Left renal cortex interstitium (tissue), 4 donors: ENCODE measurements at regions not wholly inside any gene's neighbourhood (a gene's known extent, or its start where the extent isn't known, plus 50 kb on each side); places are given as distances from the start of the nearest gene placed in this dataset.
"Not testable (repeated sequence)": the region's sequence is repeated elsewhere in the genome, so short reads cannot be mapped to it uniquely, and the experiment has no call there.

Source experiments
- DNase-seq, 4 donors: peaks; one replicate each; pipeline ENCODE4 v3.0.0-alpha.2; 2013; ENCODE audit warnings: low read depth in 4 of 4, low spot score in 2 of 4, missing footprints in 1 of 4

DNA sequence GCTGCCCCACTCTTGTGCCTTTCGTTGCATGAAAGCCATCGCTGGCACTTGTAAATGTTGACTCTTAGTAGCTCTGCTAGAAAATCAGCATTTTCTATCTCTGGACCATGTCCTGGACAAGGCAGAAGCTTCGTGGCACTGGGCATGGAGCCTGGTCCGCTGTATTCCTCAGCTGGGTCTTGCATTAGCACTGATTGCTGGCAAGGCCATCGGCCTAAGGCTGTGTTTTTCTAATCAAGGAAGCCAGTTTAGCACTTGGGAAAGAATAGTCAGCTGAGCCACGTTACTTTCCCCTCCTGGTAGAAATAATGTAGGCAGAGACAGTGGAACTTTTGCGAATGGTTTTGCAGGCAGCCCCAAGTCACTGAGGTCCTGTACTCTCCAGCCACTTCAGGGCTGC lies 180.2 kb upstream of the EOLA2 start:
- no peak for DNase-seq

DNA sequence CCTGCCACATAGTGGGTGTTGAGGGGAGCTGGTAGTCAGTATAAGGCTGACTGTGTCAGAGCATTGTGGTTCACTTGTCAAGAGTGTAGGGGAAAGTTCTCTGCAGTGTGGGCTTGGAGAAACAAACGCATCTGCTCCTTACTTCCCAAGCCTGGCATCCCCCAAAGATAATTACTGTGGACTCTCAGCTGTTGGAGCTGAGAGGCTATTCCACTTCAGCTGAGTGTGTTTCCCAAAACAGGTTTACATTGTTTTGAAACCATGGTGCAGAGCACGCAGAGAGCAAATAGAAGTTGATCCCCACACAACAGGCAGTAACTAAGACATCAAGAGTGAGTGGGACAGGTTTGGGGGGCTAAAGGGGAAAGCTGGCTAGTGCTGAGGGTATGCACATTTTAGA lies 181.0 kb upstream of the EOLA2 start:
- no peak for DNase-seq

DNA sequence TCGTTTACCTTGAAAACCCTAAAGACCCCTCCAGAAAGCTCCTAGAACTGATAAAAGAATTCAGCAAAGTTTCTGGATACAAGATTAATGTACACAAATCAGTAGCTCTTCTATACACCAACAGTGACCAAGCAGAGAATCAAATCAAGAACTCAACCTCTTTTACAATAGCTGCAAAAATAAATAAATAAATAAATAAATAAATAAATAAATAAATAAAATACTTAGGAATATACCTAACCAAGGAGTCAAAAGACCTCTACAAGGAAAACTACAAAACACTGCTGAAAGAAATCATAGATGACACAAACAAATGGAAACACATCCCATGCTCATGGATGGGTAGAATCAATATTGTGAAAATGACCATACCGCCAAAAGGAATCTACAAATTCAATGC lies 186.8 kb upstream of the EOLA2 start:
- not testable (repeated sequence) for DNase-seq

DNA sequence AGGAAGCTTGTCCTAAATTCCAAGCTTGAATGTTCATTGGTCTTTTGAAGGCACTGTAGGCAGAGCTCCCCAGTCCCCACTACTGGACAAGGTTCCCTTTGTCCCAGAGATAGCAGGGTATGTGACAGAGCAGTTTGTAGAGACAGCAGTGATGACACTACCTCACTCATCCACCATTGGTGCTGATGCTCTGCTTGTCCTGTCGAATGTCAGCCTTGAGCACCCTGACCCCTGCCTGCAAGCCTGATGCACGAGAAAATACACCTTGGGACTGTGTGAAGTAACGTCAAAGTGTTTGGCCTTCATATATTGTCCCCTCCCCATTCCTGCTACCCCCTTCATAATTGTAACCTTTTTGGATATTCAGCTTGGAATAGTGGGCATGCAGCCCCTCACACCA lies 188.9 kb upstream of the EOLA2 start:
- no peak for DNase-seq

DNA sequence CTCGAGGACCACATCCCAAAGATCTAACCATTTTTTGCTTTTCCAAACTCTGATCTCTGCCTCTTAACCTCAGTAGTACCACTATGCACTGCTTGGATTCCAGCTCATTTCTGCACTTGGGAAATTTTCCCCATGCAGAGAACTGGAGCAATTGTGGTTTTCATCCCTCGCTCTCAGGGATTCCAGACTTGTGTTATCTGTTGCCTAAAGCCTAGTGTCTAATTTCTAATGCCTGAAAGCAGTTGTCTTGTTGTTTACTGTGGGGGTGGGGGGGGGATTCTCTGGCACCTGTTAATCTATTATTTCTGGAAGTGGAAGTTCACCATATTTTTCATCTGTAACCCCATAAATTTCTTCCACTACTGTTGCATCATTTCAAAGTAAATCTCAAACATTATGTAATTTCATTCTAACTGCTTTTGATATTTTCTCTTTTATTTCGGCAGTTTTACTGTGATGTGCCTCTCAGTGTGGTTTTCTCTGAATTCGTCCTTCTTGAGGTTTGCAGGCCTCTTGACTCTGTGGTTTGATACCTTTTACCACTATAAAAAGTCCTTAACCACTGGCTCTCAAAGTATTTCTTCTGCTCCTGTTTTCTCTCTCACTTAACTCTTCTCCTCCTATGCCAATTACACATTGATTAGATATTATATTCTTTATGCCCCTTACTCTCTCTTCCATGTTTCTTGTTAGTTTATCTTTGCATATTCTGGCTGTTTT lies 205.6 kb upstream of the EOLA2 start:
- DNase-seq: no peak

DNA sequence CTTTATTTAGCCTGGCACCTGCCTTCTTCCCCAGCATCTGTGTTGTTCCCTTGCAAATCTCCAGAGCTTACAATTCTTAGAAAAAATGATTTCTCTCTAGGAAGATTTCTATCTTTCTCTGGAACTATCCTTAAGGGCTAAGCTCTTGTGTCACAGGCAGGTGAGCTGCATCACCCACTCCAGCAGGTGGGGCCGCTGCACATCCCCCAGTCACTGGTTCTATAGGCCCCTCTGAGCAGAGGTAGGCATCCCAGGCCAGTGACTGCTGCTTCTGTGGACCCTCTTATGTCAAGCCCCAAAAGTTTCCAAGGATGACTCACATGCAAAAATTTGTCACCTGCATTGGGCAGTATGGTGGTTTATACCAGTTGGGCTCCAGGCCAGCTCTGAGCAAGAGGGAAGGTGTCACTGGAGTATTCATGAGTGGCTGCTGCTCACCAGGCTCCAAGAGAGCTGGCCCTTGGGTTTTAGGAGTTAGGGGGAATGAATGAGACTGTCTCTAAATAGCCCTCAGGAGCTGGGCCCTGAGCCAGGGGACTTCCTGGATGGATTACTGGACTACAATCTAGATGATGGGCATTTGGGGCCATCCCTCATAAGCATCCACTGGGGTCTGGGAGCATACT lies 208.1 kb upstream of the EOLA2 start:
- DNase-seq: no peak

DNA sequence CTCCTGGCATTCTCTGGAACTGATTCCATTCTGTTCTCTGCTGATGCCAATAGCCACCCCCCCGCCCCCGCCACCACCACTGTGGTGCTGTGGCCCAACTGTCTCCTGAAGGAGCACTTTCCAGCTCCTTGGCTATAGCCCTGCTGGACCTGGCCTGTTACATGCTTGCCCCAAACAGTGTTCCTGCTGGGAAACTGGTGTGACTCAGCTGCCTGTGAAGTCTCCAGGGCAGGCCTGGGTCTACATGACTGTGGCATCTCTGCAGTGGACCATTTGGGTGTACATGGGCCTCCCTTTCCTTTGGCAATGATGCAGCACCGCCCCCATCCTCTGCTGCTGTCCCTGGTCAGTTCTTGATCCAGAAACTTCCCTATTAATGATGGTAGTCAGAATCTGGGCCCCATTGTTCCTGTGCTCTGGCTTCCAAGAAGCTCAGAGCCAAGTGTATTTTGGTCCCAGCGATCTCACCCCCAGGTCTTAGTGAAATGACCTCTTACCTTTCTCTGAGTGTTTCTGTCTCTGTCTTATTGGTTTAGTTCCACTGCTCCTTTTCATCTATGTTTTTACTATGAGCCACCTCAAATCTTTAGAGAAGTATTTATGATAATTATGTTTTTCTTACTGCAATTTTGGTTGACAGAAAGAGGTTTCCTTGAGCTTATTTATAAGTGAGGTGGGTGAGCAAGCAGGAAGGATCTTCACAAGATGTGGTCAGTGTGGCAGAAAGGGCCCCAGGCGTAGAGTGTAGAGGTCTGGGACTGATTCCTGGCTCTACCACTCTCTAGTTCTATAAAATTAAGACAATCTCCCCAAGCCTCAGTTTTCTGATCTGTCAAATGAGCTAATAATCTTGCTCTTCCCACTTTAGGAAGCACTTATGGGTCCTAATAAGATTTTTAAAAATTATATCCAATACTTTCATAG lies 210.7 kb upstream of the EOLA2 start:
- no peak for DNase-seq

DNA sequence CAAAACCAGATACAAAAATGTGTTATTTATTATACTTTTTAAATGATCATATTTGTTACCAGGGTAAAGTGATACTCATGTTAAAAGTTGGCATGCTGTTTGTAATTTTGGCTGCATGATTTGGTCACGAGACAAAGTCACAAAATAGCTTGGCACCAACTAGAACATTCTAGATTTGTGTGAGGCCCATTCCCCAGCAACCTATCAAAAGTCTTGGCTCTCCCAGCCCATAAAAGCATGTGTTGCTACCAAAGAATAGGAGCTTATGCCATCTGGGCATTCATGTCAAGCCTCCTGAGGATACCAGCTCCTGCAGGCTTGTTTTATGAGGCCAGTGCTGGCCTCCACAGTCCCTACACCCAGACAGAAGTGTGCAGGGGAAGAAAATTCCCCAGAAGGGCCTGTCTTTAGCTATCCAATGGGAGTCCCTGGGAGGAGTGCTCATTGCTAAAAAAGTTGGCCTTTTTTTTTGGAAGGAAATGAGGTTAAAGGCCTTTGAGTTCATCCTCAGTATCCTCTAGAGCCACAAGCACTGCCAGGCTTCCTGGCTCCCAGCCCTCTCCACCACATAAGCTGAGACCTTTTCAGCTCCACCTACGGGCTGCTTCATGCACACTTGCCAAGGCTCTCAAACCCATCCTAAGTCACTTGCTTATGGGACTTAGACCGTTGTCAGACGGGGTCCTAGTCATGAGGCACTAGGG lies 211.9 kb upstream of the EOLA2 start:
- no peak for DNase-seq

DNA sequence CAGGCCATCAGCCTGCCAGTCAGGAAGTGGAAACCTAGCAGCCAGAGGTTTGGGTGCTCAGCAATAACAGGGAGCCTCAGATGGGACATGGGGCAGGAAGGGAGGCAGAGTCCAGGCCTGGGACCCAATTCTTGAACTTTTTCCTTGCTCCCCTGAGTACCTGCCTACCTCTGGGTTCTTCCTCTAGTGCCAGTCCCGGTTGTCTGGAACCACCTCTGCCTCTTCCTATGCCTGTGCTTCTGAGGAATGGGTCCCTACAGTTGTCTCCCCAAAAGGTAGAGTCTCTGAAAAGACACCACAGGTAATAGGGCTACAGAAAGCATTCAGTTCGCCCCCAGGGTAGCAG lies 212.4 kb upstream of the MAMLD1 start:
- DNase-seq: no peak

DNA sequence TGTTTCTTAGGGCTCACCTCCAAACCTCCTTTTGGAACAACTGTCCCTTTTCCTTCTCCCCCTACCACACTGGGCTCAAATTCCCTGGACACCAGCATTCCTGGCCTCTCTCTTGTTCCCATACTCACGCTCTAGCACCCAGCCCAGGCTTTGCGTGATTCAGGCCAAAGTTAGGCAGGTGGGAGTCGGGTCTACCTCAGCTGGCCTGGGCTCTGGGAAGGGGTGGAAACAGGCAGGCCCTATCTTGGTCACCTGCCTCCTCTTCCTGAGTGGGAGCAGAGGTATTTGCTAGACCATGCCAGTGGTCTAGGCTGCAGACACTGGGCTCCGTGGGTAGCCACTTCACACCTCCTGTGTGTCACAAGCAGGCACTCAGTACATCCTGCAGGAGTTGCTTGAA lies 211.1 kb upstream of the MAMLD1 start:
- DNase-seq: no peak

DNA sequence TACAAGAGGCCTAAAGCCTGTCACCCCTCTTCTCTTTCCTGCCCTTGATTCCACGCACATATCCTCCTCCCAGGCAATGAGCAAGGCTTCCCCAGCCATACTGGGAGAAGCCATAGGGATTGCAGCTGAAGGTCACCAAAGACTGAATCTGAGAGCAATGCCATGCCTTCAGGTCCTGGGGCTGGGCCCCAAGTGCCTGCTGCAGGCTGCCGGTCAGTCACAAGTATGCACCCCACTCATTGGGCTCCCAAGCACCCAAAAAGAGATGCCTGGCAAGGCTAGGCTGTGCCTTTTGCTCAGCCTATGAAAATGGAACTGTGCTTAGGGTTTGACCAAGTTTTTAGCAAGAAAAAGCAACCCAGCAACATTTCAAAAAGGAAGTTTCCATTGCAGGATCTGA lies 210.6 kb upstream of the MAMLD1 start:
- DNase-seq: no peak

DNA sequence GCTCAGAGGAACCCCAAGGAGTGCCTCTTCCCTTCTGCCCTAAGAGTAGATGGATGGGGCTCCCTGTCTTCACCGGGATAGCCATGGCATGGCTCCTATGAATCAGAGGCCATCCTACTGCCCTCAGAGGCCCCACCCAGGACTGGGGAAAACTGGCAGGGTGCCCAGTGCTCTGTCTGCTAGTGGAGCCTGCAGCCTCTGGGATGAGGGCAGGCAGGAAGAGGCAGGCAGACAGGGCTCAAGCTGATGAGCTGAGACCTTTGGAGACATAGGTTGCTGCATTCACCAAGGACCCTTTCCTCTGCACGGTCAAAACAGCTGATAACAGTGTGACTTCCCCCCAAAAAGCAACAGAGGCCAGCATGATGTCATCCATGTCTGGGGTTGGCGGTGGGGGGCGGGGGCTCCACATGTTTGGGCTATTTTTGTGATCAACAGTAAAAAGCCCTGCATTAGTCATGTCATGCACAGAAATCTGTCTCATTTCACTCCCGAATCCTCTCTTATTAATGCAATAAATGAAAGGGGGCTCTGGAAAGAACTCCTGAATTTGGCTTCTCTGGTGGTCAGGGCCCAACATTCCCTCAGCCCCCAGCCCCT lies 207.6 kb upstream of the MAMLD1 start:
- DNase-seq: no peak

DNA sequence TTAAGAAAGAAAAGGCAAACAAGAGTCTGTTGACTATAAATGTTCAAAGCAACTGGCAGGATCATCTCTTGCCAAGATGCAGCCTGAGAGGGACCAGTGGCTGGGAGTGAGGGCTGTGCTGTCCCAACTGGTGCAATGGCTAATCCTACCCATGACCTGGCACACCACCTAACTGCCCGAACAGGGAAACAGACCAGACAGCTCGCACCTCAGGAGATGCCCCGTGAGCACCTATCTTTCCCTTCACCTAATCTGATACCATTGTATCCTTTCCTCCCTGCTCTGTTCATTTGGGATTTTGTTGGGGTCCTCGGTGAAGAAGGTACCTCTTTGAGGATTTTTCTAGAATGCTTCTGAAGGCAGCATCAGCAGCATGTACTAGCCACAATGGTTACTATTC lies 206.5 kb upstream of the MAMLD1 start:
- DNase-seq: no peak

DNA sequence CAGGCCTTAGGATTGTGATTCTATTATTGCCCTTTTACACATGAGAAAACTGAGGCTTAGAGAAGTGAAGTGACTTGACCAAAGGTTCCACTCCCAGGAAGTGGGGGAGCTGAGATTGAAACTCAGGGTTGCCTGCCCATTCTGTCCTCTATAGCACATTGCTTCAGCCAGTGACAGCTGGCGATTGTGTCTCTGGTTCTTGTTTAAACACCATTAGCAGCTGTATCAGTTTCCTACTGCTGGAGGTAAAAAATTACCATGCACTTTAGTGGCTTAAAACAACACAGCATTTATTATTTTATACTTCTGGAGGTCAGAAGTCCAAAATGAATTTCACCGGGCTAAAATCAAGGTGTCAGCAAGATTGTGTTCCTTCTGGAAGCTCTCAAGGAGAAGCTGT lies 205.8 kb upstream of the MAMLD1 start:
- DNase-seq: no peak

DNA sequence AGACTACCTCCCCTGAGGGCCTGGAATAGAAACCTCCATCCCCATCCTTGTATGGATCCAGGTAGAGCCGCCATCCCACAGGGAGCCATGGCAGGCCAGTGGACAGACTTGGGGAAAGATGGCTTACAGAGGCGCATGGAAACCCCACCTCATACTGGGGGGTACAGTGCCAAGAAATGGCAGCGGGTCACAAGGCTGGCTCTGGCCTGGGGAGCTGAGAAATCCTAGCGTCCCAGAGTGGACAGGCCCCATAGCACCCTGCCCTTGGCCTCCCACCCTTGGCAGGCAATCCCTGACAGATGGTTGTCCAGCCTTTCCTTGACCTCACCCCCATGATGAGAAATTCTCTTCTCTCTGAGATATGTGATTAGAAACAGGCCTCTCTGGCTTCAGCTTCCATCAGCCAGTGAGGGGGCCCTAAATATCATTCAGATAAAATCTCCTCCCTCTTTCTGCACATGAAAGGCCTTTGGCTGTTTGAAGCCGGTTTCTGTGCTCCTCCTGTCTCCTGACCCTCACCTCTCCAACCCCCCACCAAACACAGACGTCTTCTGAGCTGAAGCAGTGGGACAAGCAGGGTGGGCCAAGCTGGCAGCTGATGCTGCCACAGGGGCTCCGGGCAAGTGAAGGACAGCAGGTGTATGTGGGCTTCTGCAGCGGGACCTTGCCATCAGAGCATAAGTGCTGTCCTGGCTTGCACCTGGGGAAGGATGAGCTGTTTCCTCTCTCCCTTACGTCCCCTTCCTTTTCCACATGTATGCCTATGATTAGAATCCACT lies 204.4 kb upstream of the MAMLD1 start:
- no peak for DNase-seq

DNA sequence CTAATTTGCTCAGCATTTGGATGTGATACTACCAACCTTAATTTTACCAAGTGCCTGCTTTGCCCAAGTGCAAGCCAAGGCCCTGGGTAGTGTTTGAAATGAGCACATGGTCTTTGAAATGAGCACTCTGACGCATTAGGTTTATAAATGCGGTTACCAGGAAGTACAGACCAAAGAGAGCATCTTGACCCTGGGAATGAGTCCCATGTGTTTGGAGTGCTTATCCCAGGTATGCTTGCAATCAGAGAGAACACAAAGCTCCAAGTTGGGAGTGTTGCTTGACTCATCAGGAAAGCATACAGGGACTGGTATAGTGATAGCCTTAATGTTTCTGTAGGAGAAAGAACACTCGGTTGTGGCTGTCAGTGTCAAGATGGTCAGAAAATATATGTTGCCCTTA lies 203.6 kb upstream of the MAMLD1 start:
- DNase-seq: no peak

DNA sequence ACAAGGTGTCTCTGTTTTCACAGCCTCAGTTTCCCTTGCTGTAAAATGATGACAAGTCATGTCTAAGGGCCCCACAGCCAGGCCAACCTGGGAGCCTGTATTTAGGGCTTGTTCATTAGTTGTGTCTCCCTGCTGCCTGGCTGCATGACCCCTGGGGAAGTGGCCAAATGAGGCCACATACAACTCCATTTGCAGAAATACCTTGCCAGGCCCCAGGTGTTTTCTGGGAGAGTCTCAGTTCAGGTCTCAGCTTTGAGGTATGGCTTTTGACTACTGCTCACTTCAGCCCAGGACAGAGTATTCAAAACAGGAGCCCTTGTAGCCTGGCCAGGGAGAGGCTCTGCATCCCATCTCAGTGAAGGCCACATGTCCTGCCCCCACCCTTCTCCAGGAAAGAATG lies 202.5 kb upstream of the MAMLD1 start:
- DNase-seq: no peak

DNA sequence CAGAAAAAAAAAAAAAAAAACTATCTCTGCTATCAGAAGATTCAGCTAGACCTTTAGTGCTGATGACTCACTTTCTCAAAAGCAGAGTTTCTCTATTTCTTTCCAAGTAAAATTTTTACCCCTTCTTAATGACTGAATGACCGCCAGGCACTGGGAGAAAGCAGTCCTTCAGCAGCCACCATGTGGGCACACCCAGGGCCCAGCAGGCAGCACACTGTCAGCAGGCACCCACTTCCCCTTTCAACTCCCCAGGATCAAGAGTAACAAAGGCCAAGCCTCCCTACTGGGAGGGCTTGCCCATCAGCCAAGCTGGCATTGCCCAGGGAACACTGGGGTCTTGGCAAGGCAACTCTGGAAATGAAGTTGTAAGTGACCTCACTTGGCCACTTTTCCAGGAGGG lies 201.9 kb upstream of the MAMLD1 start:
- DNase-seq: no peak

DNA sequence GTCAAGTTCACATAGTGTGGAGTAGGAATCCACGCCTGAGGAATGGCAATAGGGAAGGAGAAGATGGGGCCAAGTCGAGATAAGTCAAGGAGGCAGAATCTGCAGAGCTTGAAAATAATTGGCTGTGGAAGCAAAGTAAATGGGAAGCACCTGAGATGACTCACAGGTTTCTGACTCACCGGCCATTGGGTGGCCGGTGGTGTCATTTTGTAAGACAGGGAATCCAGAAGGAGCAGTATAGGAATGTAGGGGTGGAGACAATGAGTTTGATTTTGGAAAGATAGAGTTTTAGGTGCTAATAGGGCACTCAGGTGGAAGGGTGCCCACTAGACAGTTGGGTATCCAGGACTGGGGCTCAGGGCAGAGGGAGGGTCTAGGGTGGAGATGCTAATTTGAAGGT lies 201.0 kb upstream of the MAMLD1 start:
- no peak for DNase-seq
